ENCODE measurements at regions not wholly inside any gene's neighbourhood (a gene's known extent, or its start where the extent isn't known, plus 50 kb on each side); places are given as distances from the start of the nearest gene placed in this dataset.

DNA sequence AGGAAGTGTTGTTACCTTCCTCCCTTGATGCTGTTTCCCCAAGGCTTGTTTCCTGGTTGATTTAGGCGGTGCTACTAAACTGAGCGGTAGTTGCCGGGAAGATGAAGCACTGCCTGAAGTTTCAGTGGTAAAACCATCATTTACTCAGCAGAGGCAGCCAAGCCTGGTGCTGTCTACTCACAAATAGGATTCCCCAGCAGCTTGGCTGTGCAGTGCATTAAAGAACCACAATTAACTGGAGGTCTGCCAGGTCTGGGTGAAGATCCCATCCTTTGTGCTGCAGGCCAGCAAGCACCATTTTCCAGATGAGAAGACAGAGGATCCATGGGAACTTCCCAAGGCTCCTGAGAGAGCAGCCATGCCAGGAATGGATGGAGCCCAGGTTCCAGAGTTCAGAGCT is 231.9 kb upstream of the E2F8 start:
- Mint-ChIP-seq H3K36me3 (ENCODE audit: low read depth) (no peaks in the 10 kb centered on the region), H3K4me3 (ENCODE audit: unreplicated experiment) (no peak overlapping the region), H3K4me1 (ENCODE audit: low read depth) (no peaks in the 10 kb centered on the region), H3K27ac (ENCODE audit: unreplicated experiment) (no peak overlapping the region), H3K27me3 (ENCODE audit: low read depth) (peaks cover 55% of the 10 kb centered on the region), H3K9me3 (ENCODE audit: low read depth) (no peaks in the 10 kb centered on the region)
- no peak for TF ChIP-seq CTCF (IDR thresholded peaks at IDR 0.05)
- DNase-seq (ENCODE audit: low spot score), result no peak

- Mint-ChIP-seq H3K4me3 (ENCODE audit: unreplicated experiment) (no peak overlapping the region), H3K9me3 (ENCODE audit: low read depth) (no peaks in the 10 kb centered on the region), H3K27me3 (ENCODE audit: low read depth) (peaks cover 53% of the 10 kb centered on the region), H3K27ac (ENCODE audit: unreplicated experiment) (no peak overlapping the region), H3K4me1 (ENCODE audit: low read depth) (no peaks in the 10 kb centered on the region), H3K36me3 (ENCODE audit: low read depth) (no peaks in the 10 kb centered on the region)
- DNase-seq (ENCODE audit: low spot score), result no peak
- TF ChIP-seq CTCF (IDR thresholded peaks at IDR 0.05), result no peak
Observed at GRCh38 chr11:19467904-19468303, 227.2 kb upstream of the E2F8 start.

DNA sequence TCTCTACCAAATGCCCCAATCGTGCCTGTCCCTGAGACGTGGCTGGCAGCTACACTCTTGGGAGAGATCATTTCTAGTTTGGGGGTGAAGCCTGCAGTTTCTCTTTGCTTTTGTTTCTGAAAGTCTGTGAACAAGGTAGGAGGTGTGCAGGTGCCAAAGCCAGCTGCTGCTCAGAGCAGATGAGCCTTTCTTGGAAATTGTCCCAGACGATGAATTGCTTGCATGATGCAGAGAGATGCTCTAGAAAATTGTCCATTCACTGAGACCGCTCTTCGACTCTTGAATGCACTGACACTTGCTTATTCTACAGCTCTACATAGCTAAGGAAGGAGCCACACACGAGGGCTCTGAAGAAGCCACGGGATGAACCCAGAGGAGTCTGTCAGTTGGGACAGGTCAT is 225.6 kb upstream of the E2F8 start:
- no peak for TF ChIP-seq CTCF (IDR thresholded peaks at IDR 0.05)
- Mint-ChIP-seq H3K9me3 (ENCODE audit: low read depth) (no peaks in the 10 kb centered on the region), H3K27me3 (ENCODE audit: low read depth) (peaks cover 50% of the 10 kb centered on the region), H3K4me1 (ENCODE audit: low read depth) (no peaks in the 10 kb centered on the region), H3K4me3 (ENCODE audit: unreplicated experiment) (no peak overlapping the region), H3K36me3 (ENCODE audit: low read depth) (no peaks in the 10 kb centered on the region), H3K27ac (ENCODE audit: unreplicated experiment) (no peak overlapping the region)
- no peak for DNase-seq (ENCODE audit: low spot score)

DNA sequence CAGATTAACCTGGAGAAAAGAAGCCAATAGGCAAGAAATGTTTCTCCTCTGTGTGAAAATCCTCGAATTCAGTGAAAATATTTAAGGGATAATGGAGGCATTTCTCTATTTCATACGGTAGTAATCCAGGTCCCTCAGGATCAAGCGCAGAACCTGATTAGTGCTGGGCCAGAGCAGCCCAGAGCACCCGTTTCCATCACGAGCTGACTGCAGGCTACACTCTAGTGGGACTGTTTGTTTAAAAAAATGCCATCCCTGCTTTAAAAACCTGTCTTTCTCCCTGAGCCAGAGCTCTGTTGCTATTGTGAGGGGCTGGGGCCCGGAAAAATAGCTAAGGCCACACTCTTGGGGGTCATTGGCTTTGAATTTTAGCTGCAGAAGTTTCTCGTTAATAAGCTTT is 223.2 kb upstream of the E2F8 start:
- Mint-ChIP-seq H3K27me3 (ENCODE audit: low read depth) (peaks cover 41% of the 10 kb centered on the region), H3K36me3 (ENCODE audit: low read depth) (no peaks in the 10 kb centered on the region), H3K27ac (ENCODE audit: unreplicated experiment) (no peak overlapping the region), H3K4me3 (ENCODE audit: unreplicated experiment) (no peak overlapping the region), H3K4me1 (ENCODE audit: low read depth) (no peaks in the 10 kb centered on the region), H3K9me3 (ENCODE audit: low read depth) (no peaks in the 10 kb centered on the region)
- DNase-seq (ENCODE audit: low spot score), result no peak
- TF ChIP-seq CTCF (IDR thresholded peaks at IDR 0.05), result no peak

DNA sequence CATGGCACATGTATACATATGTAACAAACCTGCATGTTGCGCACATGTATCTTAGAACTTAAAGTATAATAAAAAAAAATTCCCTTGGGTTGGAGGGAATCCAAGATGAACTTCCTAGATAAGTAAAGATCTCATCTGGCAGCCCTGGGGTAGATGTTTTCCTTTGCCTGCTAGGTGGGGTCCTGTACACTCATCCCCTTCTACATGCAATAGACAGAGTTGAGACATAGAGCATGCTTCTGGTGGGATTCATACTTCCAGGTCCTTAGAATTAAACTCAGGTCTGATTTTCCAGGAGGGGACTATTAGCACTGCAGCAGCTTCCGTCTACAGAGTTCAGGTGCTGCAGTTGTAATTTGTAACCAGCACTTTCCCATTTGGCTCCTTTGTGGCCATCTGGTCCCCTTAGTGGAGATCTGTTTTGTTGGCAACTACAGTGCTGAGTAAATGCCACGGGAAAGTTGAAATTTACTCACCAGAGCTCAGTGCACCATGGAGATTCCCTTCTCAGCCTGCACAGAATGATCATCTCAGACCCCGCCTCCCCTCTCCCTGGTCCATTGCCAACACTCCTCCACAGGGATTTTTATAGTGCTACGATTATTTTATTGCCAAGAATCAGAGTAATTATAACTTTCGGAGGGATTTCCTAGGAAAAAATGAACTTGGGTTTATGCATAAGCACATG is 220.1 kb upstream of the E2F8 start:
- H3K9me3 Mint-ChIP-seq (ENCODE audit: low read depth), result no peaks in the 10 kb centered on the region
- H3K27me3 Mint-ChIP-seq (ENCODE audit: low read depth), result peaks cover 22% of the 10 kb centered on the region
- no peak overlapping the region for H3K4me3 Mint-ChIP-seq (ENCODE audit: unreplicated experiment)
- no peaks in the 10 kb centered on the region for H3K36me3 Mint-ChIP-seq (ENCODE audit: low read depth)
- no peak for DNase-seq (ENCODE audit: low spot score)
- no peaks in the 10 kb centered on the region for H3K4me1 Mint-ChIP-seq (ENCODE audit: low read depth)
- no peak for TF ChIP-seq CTCF (IDR thresholded peaks at IDR 0.05)
- H3K27ac Mint-ChIP-seq (ENCODE audit: unreplicated experiment), result no peak overlapping the region

Measured in chondrocyte (in vitro differentiated cells).